ENCODE measurements at regions not wholly inside any gene's neighbourhood (a gene's known extent, or its start where the extent isn't known, plus 50 kb on each side); places are given as distances from the start of the nearest gene placed in this dataset.

- TF ChIP-seq CTCF (IDR thresholded peaks at IDR 0.05; ENCODE audit: poor library complexity): no peak
- no peak for TF ChIP-seq EZH2phosphoT487 (IDR thresholded peaks at IDR 0.05; ENCODE audit: low read depth, severe bottlenecking, unreplicated experiment)
- no peak for TF ChIP-seq EZH2 (IDR thresholded peaks at IDR 0.05; ENCODE audit: borderline replicate concordance)
Observed at GRCh38 chr6:91812596-91813274, 1225.9 kb upstream of the MAP3K7 start.

Measured in hepatocyte (in vitro differentiated cells).